Naive thymus-derived CD4-positive, alpha-beta T cell (primary cell): ENCODE measurements at regions not wholly inside any gene's neighbourhood (a gene's known extent, or its start where the extent isn't known, plus 50 kb on each side); places are given as distances from the start of the nearest gene placed in this dataset.

Source experiments
- ATAC-seq: fragments of 150-1000 bp; cut with Tn5 transposase; 2 replicates; pipeline ENCODE4 v1.10.0; 2021; ENCODE audit warnings: mild to moderate bottlenecking, moderate library complexity
- CTCF ChIA-PET: fragments of 350-600 bp; sonication (Branson Sonifier 250); formaldehyde crosslinking; loops from one replicate; lab custom pipeline; 2021; ENCODE audit warnings: antibody characterized with exemption; lab: Charles Lee
- POLR2A ChIA-PET: fragments of 350-600 bp; sonication (Branson Sonifier 250); formaldehyde crosslinking; loops from one replicate; lab custom pipeline; 2021; ENCODE audit warnings: antibody characterized with exemption, inconsistent platforms; lab: Charles Lee
- DNase-seq, 9 donors: peaks; one replicate each; pipeline versions ENCODE4 v3.0.0 to v3.0.0-alpha.2; 2020 to 2022; ENCODE audit warnings: mixed read lengths in 1 of 9
- H3K27ac ChIP-seq: one replicate; pipeline ENCODE4 v1.7.0; 2013; ENCODE audit warnings: mild to moderate bottlenecking, low read depth, low read length, moderate library complexity
- H3K27me3 ChIP-seq, 2 donors: one replicate each; pipeline ENCODE4 v1.7.0; 2013; ENCODE audit warnings: low read length in 2 of 2, mild to moderate bottlenecking in 2 of 2, moderate library complexity in 2 of 2; ENCODE audit not compliant: control insufficient read depth in 2 of 2, insufficient read depth in 2 of 2
- H3K36me3 ChIP-seq, 3 experiments: 1 replicate in 2 of 3; 2 replicates in 1 of 3; pipeline ENCODE4 v1.7.0; 2013; ENCODE audit warnings: low read length in 3 of 3, mild to moderate bottlenecking in 3 of 3, moderate library complexity in 1 of 3; ENCODE audit not compliant: insufficient read depth in 3 of 3, control insufficient read depth in 2 of 3
- H3K4me1 ChIP-seq, 2 donors: one replicate each; pipeline ENCODE4 v1.7.0; 2013; ENCODE audit warnings: low read length in 2 of 2, mild to moderate bottlenecking in 2 of 2, moderate library complexity in 1 of 2; ENCODE audit not compliant: control insufficient read depth in 2 of 2, insufficient read depth in 2 of 2
- H3K4me3 ChIP-seq: 2 replicates; pipeline ENCODE4 v1.7.0; 2013; ENCODE audit warnings: mild to moderate bottlenecking, low read length
- H3K9me3 ChIP-seq, 3 experiments: 1 replicate in 2 of 3; 2 replicates in 1 of 3; pipeline ENCODE4 v1.7.0; 2013; ENCODE audit warnings: low read length in 3 of 3; ENCODE audit not compliant: control insufficient read depth in 2 of 3
- H3K27ac Mint-ChIP-seq, 9 donors: one replicate each; pipeline ENCODE4 v1.8.0; 2020 to 2022; ENCODE audit warnings: mixed read lengths in 9 of 9, mild to moderate bottlenecking in 8 of 9, moderate library complexity in 5 of 9, inconsistent platforms in 2 of 9
- H3K27me3 Mint-ChIP-seq, 5 donors: one replicate each; pipeline ENCODE4 v1.8.0; 2021 to 2022; ENCODE audit warnings: mixed read lengths in 5 of 5, mild to moderate bottlenecking in 1 of 5
- H3K36me3 Mint-ChIP-seq, 5 donors: one replicate each; pipeline ENCODE4 v1.8.0; 2020 to 2022; ENCODE audit warnings: mixed read lengths in 5 of 5, mild to moderate bottlenecking in 3 of 5, inconsistent platforms in 1 of 5
- H3K4me1 Mint-ChIP-seq, 7 donors: one replicate each; pipeline ENCODE4 v1.8.0; 2020 to 2022; ENCODE audit warnings: mixed read lengths in 7 of 7, mild to moderate bottlenecking in 3 of 7, inconsistent platforms in 1 of 7
- H3K4me3 Mint-ChIP-seq, 10 donors: one replicate each; pipeline ENCODE4 v1.8.0; 2020 to 2022; ENCODE audit warnings: mild to moderate bottlenecking in 10 of 10, mixed read lengths in 10 of 10, moderate library complexity in 6 of 10, inconsistent platforms in 2 of 10
- H3K9me3 Mint-ChIP-seq, 11 donors: one replicate each; pipeline ENCODE4 v1.8.0; 2020 to 2022; ENCODE audit warnings: mixed read lengths in 11 of 11, mild to moderate bottlenecking in 4 of 11, inconsistent platforms in 1 of 11, moderate library complexity in 1 of 11
- intact Hi-C, 2 donors: fragments of 100-400 bp; cut with micrococcal nuclease; formaldehyde crosslinking; loops; one replicate each; pipeline ENCODE4 v1.15.1; 2023

DNA sequence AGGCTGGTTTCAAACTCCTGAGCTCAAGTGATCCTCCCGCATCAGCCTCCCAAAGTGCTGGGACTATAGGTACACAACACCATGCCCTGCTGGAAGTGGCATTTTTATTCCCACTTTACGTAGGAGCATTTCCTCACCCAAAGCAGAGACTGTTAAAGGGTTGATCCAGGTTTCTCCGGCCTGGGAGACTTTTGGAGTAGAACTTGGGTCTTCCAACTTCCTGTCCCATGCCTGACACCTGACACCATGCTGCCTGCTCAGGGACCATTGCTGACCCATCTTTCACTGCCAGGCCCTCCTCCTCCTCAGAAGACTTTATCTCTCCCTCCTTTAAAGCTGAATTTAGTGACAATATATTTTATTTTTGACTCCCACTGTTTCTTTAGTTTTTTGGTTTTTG, 302.0 kb upstream of the LYZL1 start:
- intact Hi-C loops: no loop called here
- H3K27ac Mint-ChIP-seq: no peak overlapping the region
- H3K4me1 Mint-ChIP-seq: no peaks in the 10 kb centered on the region
- ChIA-PET CTCF (no interaction called here), POLR2A (no interaction called here)
- H3K27me3 ChIP-seq: no peaks in the 10 kb centered on the region
- H3K36me3 Mint-ChIP-seq: no peaks in the 10 kb centered on the region
- H3K4me3 Mint-ChIP-seq: no peak overlapping the region
- H3K9me3 ChIP-seq: no peaks in the 10 kb centered on the region
- H3K27ac ChIP-seq: no peak overlapping the region
- ATAC-seq: no peak
- H3K4me1 ChIP-seq: no peaks in the 10 kb centered on the region
- no peaks in the 10 kb centered on the region for H3K36me3 ChIP-seq
- peaks cover 0 to 23% (median 15%) of the 10 kb centered on the region in 5 donors for H3K27me3 Mint-ChIP-seq
- H3K9me3 Mint-ChIP-seq: peaks cover 0 to 5% (median 0%) of the 10 kb centered on the region in 11 donors
- no peak overlapping the region for H3K4me3 ChIP-seq
- no peak for DNase-seq

DNA sequence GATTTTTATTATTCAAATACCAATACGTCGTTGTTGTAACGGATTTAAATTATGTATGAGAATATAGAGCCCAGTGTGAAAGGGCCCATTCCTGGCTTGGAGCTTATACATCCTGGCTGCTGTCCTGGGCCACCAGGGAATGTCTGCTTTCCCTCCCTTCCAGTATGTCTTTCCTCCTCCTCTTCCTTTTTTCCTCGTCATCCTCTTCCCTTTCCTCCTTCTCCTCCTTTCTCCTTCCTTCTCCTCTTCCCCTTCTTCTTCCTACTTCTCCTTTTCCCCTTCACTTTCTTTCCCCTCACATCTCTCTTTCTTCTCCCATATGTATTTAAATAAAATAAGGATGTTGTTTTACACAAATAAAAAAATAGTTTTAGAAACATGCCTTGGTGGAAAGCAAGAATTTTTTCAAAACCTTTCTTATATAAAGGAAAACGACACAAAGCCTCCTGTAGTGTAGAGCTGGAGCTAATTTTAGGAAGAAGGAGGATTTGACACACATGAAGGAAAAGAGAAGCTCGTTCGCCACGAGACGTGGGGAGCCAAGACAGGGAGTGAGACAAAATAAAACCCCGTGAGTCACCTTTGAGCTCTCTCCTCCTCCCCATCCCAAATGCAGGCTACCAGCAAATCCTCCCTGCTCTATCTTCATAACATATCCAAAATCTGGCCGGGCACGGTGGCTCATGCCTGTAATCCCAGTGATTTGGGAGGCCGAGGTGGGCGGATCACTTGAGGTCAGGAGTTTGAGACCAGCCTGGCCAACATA, 301.1 kb upstream of the LYZL1 start:
- no peak overlapping the region for H3K27ac Mint-ChIP-seq
- Histone ChIP-seq H3K9me3 (no peaks in the 10 kb centered on the region), H3K27me3 (no peaks in the 10 kb centered on the region), H3K36me3 (no peaks in the 10 kb centered on the region), H3K4me1 (no peaks in the 10 kb centered on the region), H3K4me3 (no peak overlapping the region), H3K27ac (no peak overlapping the region)
- no peak overlapping the region for H3K4me3 Mint-ChIP-seq
- DNase-seq: no peak
- H3K36me3 Mint-ChIP-seq: no peaks in the 10 kb centered on the region
- ChIA-PET POLR2A (no interaction called here), CTCF (no interaction called here)
- H3K9me3 Mint-ChIP-seq: peaks cover 0 to 5% (median 0%) of the 10 kb centered on the region in 11 donors
- intact Hi-C loops: no loop called here
- peaks cover 0 to 21% (median 15%) of the 10 kb centered on the region in 5 donors for H3K27me3 Mint-ChIP-seq
- no peaks in the 10 kb centered on the region for H3K4me1 Mint-ChIP-seq
- ATAC-seq: no peak

DNA sequence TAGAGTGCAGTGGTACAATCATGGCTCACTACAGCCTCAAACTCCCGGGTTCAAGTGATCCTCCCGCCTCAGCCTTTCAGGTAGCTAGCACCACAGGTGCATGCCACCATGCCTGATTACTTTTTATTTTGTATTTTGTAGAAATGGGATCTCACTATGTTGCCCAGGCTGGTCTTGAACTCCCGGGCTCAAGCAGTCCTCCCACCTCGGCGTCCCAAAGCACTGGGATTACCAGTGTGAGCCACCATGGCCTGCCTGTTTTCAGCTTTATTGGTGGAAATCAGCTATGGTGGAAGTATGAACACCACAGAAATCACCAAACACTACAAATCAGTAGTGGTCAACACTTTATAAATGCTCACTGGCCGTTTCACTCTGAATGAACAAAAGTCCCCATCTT, 299.9 kb upstream of the LYZL1 start:
- H3K4me3 Mint-ChIP-seq: no peak overlapping the region
- POLR2A ChIA-PET: no interaction called here
- H3K4me1 Mint-ChIP-seq: no peaks in the 10 kb centered on the region
- no peaks in the 10 kb centered on the region for H3K9me3 ChIP-seq
- peaks cover 0 to 21% (median 10%) of the 10 kb centered on the region in 5 donors for H3K27me3 Mint-ChIP-seq
- no peak overlapping the region for H3K4me3 ChIP-seq
- DNase-seq (no peak), ATAC-seq (no peak)
- CTCF ChIA-PET: no interaction called here
- no peaks in the 10 kb centered on the region for H3K4me1 ChIP-seq
- no peak overlapping the region for H3K27ac Mint-ChIP-seq
- H3K36me3 ChIP-seq: no peaks in the 10 kb centered on the region
- peaks cover 0 to 2% (median 0%) of the 10 kb centered on the region in 11 donors for H3K9me3 Mint-ChIP-seq
- no peaks in the 10 kb centered on the region for H3K27me3 ChIP-seq
- H3K36me3 Mint-ChIP-seq: no peaks in the 10 kb centered on the region
- intact Hi-C loops: no loop called here
- H3K27ac ChIP-seq: no peak overlapping the region

DNA sequence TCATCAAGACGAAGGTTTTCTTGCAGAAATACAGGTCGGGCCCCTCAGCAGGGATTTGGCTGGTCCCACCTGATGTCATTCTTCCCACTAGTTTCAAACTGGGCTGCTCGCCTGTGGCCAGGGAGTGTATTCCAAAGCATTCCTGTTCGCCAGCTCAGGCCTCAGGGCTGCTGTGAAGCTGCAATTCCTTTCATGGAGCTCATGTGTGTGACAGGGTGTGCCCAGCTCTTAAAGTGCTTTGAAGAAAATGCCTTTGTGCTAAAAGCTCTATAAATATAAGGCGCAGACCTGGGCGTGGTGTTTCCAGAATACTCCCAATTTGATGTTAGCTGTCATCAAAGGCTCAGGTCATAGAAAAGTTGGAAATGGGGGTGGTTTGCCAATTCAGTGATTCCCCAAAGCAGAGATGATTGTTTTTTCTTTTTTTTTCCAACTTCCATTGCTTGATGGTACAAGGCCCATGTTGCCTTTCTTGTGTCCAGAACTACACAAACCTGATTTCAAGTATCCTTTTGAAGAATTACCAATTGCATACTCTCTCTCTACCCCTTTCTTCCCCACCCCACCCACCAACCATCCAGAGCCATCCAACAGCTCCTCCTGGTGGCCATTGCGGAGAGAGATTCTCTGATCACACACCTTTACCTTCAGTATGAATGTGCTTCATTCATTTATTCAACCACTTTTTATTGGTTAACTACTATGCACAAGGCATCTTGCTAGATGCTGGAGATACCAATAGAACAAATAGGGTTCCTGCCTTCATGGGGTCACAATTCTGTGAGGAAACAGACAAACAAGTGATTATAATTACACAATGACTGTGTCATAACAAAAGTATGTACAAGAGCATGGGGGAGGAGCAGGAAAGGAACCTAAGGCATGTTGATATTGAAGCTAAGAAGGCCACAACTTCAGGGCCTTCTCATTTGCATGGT, 297.3 kb upstream of the LYZL1 start:
- peaks cover 0 to 2% (median 0%) of the 10 kb centered on the region in 11 donors for H3K9me3 Mint-ChIP-seq
- Histone ChIP-seq H3K27me3 (no peaks in the 10 kb centered on the region), H3K4me3 (no peak overlapping the region), H3K4me1 (no peaks in the 10 kb centered on the region), H3K9me3 (no peaks in the 10 kb centered on the region), H3K27ac (no peak overlapping the region), H3K36me3 (no peaks in the 10 kb centered on the region)
- H3K27ac Mint-ChIP-seq: no peak overlapping the region
- H3K4me3 Mint-ChIP-seq: no peak overlapping the region
- intact Hi-C loops: loop anchor here (1.0 to 5.0 kb wide), 4 partner anchors 314 to 363 kb away; partner anchors contain the start of gene BAMBI (in 2 of the 2)
- peaks cover 0 to 20% (median 9%) of the 10 kb centered on the region in 5 donors for H3K27me3 Mint-ChIP-seq
- ATAC-seq (peak; percentile 40), DNase-seq (peak in 5 of 9 donors; percentile 0 to 25 (median 11))
- no peaks in the 10 kb centered on the region for H3K36me3 Mint-ChIP-seq
- no peaks in the 10 kb centered on the region for H3K4me1 Mint-ChIP-seq
- ChIA-PET CTCF (interaction anchor here (0.8 kb wide), 1 partner anchor 26 kb away, joined by 3 read pairs; no protein-coding TSS in a partner anchor), POLR2A (no interaction called here)

DNA sequence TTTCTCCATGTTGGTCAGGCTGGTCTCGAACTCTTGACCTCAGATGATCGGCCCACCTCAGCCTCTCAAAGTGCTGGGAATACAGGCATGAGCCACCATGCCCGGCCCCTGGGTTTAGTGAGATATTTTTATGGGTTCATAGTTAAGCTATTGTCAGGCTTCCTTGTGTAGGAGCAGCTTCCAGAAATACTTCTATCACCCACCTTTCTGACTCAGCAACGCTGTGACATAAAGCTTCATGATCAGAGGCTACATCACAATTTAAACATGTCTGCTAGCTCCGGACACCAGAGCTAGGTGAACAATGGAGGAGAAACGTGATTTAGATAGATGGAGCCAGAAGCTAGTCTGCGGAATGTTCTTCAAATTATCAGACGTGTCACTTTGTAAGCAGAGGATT, 295.8 kb upstream of the LYZL1 start:
- H3K36me3 ChIP-seq: no peaks in the 10 kb centered on the region
- Mint-ChIP-seq H3K4me1 (no peaks in the 10 kb centered on the region), H3K36me3 (no peaks in the 10 kb centered on the region), H3K27ac (no peak overlapping the region), H3K27me3 (peaks cover 0 to 15% (median 5%) of the 10 kb centered on the region in 5 donors), H3K4me3 (no peak overlapping the region), H3K9me3 (peaks cover 0 to 2% (median 0%) of the 10 kb centered on the region in 11 donors)
- intact Hi-C loops: loop anchor here in 1 of 2 donors (5.0 kb wide), 1 partner anchor 316 kb away; the partner anchor contains the start of gene BAMBI
- POLR2A ChIA-PET: no interaction called here
- H3K9me3 ChIP-seq: no peaks in the 10 kb centered on the region
- CTCF ChIA-PET: interaction anchor here (0.7 kb wide), 1 partner anchor 860 kb away, joined by 4 read pairs; no protein-coding TSS in a partner anchor
- H3K27ac ChIP-seq: no peak overlapping the region
- H3K4me3 ChIP-seq: no peak overlapping the region
- DNase-seq: no peak
- H3K4me1 ChIP-seq: no peaks in the 10 kb centered on the region
- H3K27me3 ChIP-seq: no peaks in the 10 kb centered on the region
- ATAC-seq: no peak

DNA sequence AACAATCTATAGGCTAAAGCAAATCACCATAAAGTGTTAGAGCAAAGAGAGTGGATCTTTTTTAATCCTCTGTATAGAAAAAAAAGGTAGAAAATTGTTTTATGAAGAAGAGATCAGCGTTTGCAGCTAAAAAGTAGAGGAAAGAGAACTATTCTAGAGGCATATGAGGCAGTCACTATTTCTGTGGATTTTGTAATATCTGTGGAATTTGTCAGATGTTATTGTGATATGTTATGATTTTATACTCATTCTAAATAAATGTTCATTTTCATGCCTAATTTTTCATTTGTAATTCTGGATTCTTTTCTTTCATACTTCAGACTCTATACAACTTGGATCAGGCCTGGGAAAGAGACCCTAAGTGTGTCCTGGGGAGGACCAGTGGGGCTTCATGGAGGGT, 295.0 kb upstream of the LYZL1 start:
- H3K4me3 Mint-ChIP-seq: no peak overlapping the region
- no peaks in the 10 kb centered on the region for H3K36me3 Mint-ChIP-seq
- no peaks in the 10 kb centered on the region for H3K27me3 ChIP-seq
- no peak overlapping the region for H3K27ac ChIP-seq
- no peaks in the 10 kb centered on the region for H3K4me1 Mint-ChIP-seq
- no peak overlapping the region for H3K4me3 ChIP-seq
- H3K27ac Mint-ChIP-seq: no peak overlapping the region
- POLR2A ChIA-PET: no interaction called here
- no peaks in the 10 kb centered on the region for H3K4me1 ChIP-seq
- no peaks in the 10 kb centered on the region for H3K36me3 ChIP-seq
- H3K9me3 Mint-ChIP-seq: peaks cover 0 to 2% (median 0%) of the 10 kb centered on the region in 11 donors
- no peaks in the 10 kb centered on the region for H3K9me3 ChIP-seq
- peaks cover 0 to 7% (median 4%) of the 10 kb centered on the region in 5 donors for H3K27me3 Mint-ChIP-seq
- no peak for ATAC-seq
- intact Hi-C loops: loop anchor here in 1 of 2 donors (5.0 kb wide), 1 partner anchor 317 kb away; the partner anchor contains the start of gene BAMBI
- no peak for DNase-seq
- CTCF ChIA-PET: no interaction called here
